ENCODE measurements at regions not wholly inside any gene's neighbourhood (a gene's known extent, or its start where the extent isn't known, plus 50 kb on each side); places are given as distances from the start of the nearest gene placed in this dataset.

- TF ChIP-seq CTCF (IDR thresholded peaks at IDR 0.05 in 8 of 11, conservative IDR thresholded peaks at IDR 0.05 in 3 of 11), result no peak
- no peak for TF ChIP-seq POLR2A (IDR thresholded peaks at IDR 0.05)
- no peak for TF ChIP-seq POLR2AphosphoS5 (IDR thresholded peaks at IDR 0.05)
Measured at GRCh38 chrX:20522420-20522819, 255.7 kb upstream of the RPS6KA3 start.

All from spleen (tissue), 7 donors.